ENCODE measurements at regions not wholly inside any gene's neighbourhood (a gene's known extent, or its start where the extent isn't known, plus 50 kb on each side); places are given as distances from the start of the nearest gene placed in this dataset.

DNA sequence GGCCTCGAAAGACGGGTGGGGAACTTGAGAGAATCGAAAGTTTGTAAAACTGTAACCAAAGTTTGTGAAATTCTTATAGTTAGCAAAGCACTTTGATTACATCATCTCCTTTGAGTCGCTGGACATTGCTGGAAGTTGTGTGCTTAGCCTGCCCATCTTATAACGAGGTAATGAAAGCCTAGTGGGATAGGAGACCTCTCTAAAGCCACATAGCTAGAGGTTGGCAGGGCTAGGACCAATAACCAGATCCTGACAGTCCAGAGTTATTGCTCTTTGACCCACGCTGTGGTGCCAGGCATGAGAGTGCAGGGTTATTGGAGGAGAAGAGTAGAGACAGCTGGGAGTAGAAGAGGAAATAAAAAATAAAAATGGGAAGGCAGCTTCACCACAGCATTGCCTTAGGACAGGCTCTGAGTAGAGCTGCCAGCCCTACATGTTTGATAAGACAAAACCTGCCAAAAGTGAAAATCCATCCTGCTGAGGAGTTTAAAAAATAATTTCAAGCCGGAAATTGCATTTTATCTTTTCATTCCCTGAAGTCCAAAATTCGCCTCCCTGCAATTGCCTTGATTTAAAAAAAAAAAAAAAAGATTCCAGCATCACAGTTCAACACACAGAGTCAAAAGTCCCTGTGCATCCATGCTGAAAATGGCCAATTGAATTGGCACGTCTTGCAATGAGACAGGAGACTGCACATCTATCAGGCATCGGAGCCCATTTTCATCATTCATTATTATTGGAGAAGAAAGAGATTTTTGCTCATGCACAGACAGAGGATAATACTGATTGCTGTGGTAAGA lies 225.5 kb upstream of the POU2AF2 start:
- no peak for DNase-seq

GRCh38 chr11:111019451-111019850 lies 226.1 kb upstream of the POU2AF2 start:
- DNase-seq = no peak

DNA sequence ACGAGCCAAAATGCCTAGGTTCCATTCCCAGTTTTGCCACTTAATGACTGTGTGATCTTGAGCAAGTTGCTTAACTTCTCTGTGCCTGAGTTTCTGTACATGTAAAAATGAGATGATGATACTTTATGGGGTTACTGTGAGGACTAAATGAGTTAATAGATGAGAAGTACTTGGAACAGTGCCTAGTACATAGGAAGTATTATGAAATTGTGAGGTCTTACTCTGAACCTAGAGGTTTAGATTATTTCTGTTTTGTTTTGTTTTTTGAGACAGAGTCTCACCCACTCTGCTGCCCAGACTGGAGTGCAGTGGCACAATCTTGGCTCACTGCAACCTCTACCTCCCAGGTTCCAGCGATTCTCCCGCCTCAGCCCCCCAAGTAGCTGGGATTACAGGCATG lies 227.0 kb upstream of the POU2AF2 start:
- no peak for DNase-seq

DNA sequence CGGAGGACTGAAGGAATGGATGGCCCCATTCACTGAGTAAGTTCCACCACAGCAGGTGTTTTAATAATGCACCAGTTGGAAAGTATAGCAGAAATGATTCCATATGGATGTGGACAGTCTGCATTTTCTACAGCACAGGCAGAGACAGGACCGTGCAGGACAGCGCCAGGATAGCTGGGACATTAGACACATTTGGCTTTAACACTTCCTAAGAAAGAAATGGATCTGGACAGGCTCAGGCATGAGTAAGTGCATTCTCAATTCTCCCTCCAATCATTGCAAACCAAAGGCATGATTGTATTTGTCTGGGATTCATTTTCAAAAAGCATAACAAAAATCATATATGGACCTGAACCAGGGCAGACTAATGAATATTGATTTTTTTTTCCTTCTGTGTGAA lies 233.0 kb upstream of the POU2AF2 start:
- DNase-seq = no peak

DNA sequence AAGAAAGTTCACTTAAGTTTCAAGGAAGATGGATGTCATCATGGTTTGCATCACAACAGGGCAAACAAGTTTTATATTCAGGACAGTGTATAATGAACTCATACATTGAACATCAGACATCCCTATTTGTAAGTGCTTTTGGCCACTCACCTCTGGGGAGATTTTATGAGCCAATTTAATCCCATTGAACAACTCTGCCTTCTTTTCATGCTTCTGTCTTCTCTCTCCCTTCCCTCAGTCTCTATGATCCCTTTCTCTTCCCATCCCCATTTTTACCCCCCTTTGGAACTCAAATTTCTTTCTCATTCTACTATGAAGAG lies 234.3 kb upstream of the POU2AF2 start:
- no peak for DNase-seq

GRCh38 chr11:111010391-111011274 lies 234.9 kb upstream of the POU2AF2 start:
- no peak for DNase-seq

GRCh38 chr11:111006227-111006626 lies 239.3 kb upstream of the POU2AF2 start:
- DNase-seq = no peak

- DNase-seq = no peak
Measured at GRCh38 chr11:111001986-111002611, 243.4 kb upstream of the POU2AF2 start.

GRCh38 chr11:111001081-111001430 lies 244.5 kb upstream of the POU2AF2 start:
- DNase-seq = no peak

- DNase-seq = no peak
Measured at GRCh38 chr11:111000400-111001080, 245.0 kb upstream of the POU2AF2 start.

DNA sequence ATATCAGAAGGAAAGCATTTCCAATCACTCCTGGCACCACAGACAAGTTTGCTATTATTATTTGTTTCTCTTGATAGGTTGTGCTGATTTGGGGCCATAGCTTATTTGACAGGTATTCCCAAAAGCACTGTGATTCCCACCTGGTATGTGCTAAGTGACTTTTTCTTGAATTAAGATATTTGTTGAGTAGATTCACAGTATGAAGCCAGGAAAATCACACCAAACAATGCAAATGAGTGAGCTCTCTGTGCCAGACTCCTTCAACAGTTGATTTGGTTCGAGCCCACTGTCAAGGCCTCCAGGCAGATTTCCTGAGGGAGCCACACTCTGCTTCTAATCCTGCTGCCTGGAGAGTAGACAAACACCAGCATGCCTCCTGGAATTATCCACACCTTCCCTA lies 253.0 kb upstream of the POU2AF2 start:
- no peak for DNase-seq

DNA sequence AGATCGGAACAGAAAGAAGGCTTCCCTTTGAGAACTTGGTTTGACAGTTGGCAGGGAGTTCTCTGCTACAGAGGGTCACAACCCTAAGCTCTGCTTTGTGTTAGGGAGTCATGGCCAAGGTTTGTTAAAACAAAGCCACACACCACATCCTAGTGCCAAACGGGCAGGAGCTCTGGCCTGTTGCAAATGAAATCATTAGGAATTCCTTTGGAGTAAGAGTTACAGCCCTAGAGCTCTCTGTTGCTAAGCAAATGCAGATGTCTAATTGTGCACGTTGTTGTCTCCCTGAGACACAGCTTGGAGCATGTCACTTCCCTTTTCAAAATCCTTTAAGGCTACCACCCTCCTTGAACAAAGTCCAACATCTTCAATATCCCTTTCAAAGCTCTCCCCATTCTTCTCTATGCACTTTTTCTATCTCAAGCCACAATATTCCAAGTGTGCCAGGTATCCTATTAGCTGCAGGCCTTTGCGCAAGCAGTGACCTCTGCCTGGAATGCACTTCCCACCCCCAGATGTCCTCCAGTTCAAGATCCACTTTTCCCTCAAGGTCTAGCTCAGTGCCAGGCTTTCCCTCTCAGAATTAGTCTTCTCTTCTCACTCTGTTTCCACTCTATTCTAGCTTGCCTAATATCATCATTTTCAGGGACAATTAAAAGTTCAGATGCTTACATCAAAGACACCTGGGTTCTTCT lies 253.7 kb upstream of the POU2AF2 start:
- no peak for DNase-seq

- no peak for DNase-seq
Measured at GRCh38 chr11:110990311-110990710, 255.2 kb upstream of the POU2AF2 start.

- no peak for DNase-seq
Measured at GRCh38 chr11:110989428-110990133, 255.9 kb upstream of the POU2AF2 start.

DNA sequence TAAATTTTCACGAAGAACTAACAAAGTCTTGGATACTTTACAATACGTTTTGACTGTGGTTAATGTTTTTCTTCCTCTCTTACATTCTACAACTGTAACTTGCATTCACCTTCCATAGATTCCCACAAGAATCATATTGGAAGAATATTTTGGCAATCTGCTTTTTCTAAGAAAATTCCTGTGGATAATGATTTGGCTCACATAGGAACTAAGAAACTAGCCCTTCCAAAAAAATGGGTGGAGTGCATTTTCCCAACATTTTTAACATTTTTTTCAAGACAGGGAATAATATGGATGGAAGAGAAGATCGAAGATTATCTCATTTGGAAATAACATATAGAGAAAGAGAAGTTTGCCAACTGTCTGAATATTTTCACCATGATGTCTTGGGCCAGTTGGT lies 256.9 kb upstream of the POU2AF2 start:
- no peak for DNase-seq

GRCh38 chr11:110986016-110986415 lies 259.5 kb upstream of the POU2AF2 start:
- no peak for DNase-seq

DNA sequence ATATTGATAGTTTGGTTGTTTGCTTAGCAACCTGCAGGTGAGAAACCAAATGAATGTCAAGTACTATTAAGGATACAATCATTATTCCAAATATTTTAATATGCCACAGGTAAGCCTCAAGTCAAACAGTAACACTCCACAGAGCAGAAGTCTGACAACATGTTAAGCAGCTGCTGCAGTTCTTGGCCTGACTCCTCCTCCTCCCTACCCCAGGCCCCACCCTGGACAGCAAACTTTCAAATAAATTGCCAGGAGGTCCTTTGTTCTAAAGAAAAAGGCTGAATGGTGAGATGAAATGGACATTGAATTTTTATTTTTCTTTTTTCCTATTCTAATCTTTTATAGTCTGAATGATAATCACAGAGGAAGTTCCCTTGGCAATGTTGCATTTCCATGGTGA lies 260.0 kb upstream of the POU2AF2 start:
- DNase-seq = no peak

DNA sequence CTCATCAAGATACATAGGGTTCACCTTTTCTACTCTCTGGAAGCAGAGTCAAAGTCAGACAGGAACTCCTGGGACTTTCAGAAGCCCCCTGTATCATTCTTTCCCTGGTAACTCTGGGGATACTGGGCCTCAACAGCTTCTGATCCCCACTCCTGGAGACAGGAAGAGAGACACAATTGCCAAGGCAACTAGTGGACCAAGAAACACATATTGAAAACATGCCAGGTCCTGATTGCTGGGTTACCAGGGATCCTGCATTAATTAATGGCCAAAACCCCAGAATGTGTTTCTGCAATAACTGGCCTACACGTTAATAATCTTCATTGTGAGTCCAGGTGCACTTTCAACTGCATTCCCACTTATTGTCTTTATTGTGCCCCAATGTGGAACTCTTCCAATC lies 260.8 kb upstream of the POU2AF2 start:
- DNase-seq = no peak

- DNase-seq = no peak
Measured at GRCh38 chr11:110984147-110984546, 261.4 kb upstream of the POU2AF2 start.

GRCh38 chr11:110982214-110982613 lies 263.3 kb upstream of the POU2AF2 start:
- DNase-seq = no peak

DNA sequence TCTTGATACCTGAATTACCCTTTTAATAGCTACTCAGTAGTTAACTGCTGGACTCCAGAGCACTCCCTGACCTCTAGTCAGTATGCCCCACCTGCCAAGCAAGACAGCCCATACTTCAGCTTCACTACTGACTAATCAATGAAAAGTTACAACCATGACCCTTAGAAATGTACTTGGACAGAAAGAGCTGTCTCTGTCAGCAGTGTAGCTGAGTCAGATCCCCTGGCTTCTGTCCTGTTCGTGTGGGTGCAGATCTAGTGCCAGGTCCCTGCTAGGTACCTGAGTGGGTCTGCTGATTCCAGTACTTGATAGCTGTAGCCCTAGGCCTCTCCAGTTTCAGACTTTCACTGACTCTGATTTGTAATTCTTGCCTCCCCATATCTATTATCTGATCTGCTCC lies 265.8 kb upstream of the POU2AF2 start:
- DNase-seq = no peak

DNA sequence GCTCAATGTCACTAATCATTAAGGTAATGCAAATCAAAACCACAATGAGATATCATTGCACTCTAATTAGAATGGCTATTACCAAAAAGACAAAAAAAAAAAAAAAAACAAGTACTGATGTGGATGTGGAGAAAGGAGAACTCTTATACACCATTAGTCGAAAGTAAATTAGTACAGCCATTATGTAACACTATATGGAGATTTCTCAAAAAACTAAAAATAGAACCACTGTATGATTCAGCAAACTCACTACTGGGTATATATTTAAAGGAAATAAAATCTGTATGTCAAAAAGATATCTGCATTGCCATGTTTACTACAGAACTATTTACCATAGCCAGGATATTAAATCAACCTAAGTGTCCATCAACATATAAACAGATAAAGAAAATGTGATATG lies 265.4 kb upstream of the ARHGAP20 start:
- no peak for DNase-seq

Data from KG1 (cell line).